NCI-H345 treated with DMSO at 0.1 percent for 48 hours (cell line): ENCODE measurements at regions not wholly inside any gene's neighbourhood (a gene's known extent, or its start where the extent isn't known, plus 50 kb on each side); places are given as distances from the start of the nearest gene placed in this dataset.
"Not testable (repeated sequence)": the region's sequence is repeated elsewhere in the genome, so short reads cannot be mapped to it uniquely, and the experiment has no call there.

ENCODE experiments used
- DNase-seq: peaks from one replicate; lab custom pipeline; 2025; ENCODE audit not compliant: unreplicated experiment; lab: John Stamatoyannopoulos, UW

GRCh38 chr2:235443580-235443979 is 50.3 kb upstream of the AGAP1 start:
- DNase-seq: not testable (repeated sequence)
